NCI-H524 (cell line): ENCODE measurements at regions not wholly inside any gene's neighbourhood (a gene's known extent, or its start where the extent isn't known, plus 50 kb on each side); places are given as distances from the start of the nearest gene placed in this dataset.

ENCODE experiments used
- DNase-seq, 2 experiments: peaks; one replicate each; lab custom pipeline; 2025; lab: John Stamatoyannopoulos, UW

- DNase-seq: no peak
Measured at GRCh38 chr13:40220299-40220935, 446.0 kb downstream of the FOXO1 start.

GRCh38 chr13:40221131-40221459, 445.3 kb downstream of the FOXO1 start:
- no peak for DNase-seq

GRCh38 chr13:40221460-40222201, 444.8 kb downstream of the FOXO1 start:
- DNase-seq: no peak

- peak in 1 of 2 experiments; percentile 51 for DNase-seq
Measured at GRCh38 chr13:40223585-40223984, 442.9 kb downstream of the FOXO1 start.

- peak; percentile 51 to 73 for DNase-seq
Measured at GRCh38 chr13:40228496-40228895, 437.9 kb downstream of the FOXO1 start.

- DNase-seq: no peak
Measured at GRCh38 chr13:40228990-40229389, 437.5 kb downstream of the FOXO1 start.

GRCh38 chr13:40230833-40231266, 435.6 kb downstream of the FOXO1 start:
- DNase-seq: no peak

GRCh38 chr13:40231311-40231710, 435.1 kb downstream of the FOXO1 start:
- DNase-seq: no peak

- DNase-seq: no peak
Measured at GRCh38 chr13:40231751-40232150, 434.7 kb downstream of the FOXO1 start.

GRCh38 chr13:40232311-40233040, 434.0 kb downstream of the FOXO1 start:
- peak in 1 of 2 experiments; percentile 23 for DNase-seq

- DNase-seq: peak; percentile 87 to 97
Measured at GRCh38 chr13:40233731-40234195, 432.7 kb downstream of the FOXO1 start.

GRCh38 chr13:40235160-40235796, 431.2 kb downstream of the FOXO1 start:
- no peak for DNase-seq

- no peak for DNase-seq
Measured at GRCh38 chr13:40236566-40237168, 429.8 kb downstream of the FOXO1 start.

GRCh38 chr13:40238761-40239160, 427.7 kb downstream of the FOXO1 start:
- no peak for DNase-seq

GRCh38 chr13:40240293-40240692, 426.1 kb downstream of the FOXO1 start:
- DNase-seq: no peak

- no peak for DNase-seq
Measured at GRCh38 chr13:40241125-40241798, 425.2 kb downstream of the FOXO1 start.

- DNase-seq: no peak
Measured at GRCh38 chr13:40243047-40243446, 423.4 kb downstream of the FOXO1 start.

- DNase-seq: no peak
Measured at GRCh38 chr13:40243982-40244381, 422.5 kb downstream of the FOXO1 start.

- DNase-seq: no peak
Measured at GRCh38 chr13:40245567-40245966, 420.9 kb downstream of the FOXO1 start.

- no peak for DNase-seq
Measured at GRCh38 chr13:40247845-40248244, 418.6 kb downstream of the FOXO1 start.

GRCh38 chr13:40251343-40252032, 415.0 kb downstream of the FOXO1 start:
- no peak for DNase-seq
